AG10803 (cell line): ENCODE measurements at regions not wholly inside any gene's neighbourhood (a gene's known extent, or its start where the extent isn't known, plus 50 kb on each side); places are given as distances from the start of the nearest gene placed in this dataset.

ENCODE experiments used
- DNase-seq: peaks from one replicate; pipeline ENCODE4 v3.0.0; 2010; ENCODE audit warnings: low read depth
- H3K4me3 ChIP-seq: 2 replicates; pipeline ENCODE4 v1.5.1; 2011; ENCODE audit warnings: mild to moderate bottlenecking, low read length, control low read depth
- CTCF ChIP-seq: conservative IDR thresholded peaks from 2 replicates; pipeline ENCODE4 v1.5.1; 2011; ENCODE audit warnings: mild to moderate bottlenecking, low read length, control low read depth, inconsistent platforms

- no peak for TF ChIP-seq CTCF
- H3K4me3 ChIP-seq: no peak overlapping the region
- no peak for DNase-seq
Observed at GRCh38 chr3:159178209-159178897, 376.5 kb downstream of the MFSD1 start.

GRCh38 chr3:159182961-159183360, 381.1 kb downstream of the MFSD1 start:
- TF ChIP-seq CTCF: no peak

GRCh38 chr3:159185443-159186050, 383.7 kb downstream of the MFSD1 start:
- TF ChIP-seq CTCF: no peak
- H3K4me3 ChIP-seq: no peak overlapping the region
- DNase-seq: no peak

More at GRCh38 chr3:159182961-159183360, 381.1 kb downstream of the MFSD1 start:
- DNase-seq: no peak
- no peak overlapping the region for H3K4me3 ChIP-seq

GRCh38 chr3:159186581-159186980, 384.7 kb downstream of the MFSD1 start:
- no peak for TF ChIP-seq CTCF
- H3K4me3 ChIP-seq: no peak overlapping the region
- no peak for DNase-seq

GRCh38 chr3:159187232-159187631, 385.4 kb downstream of the MFSD1 start:
- no peak for DNase-seq
- no peak overlapping the region for H3K4me3 ChIP-seq
- TF ChIP-seq CTCF: no peak

- TF ChIP-seq CTCF: no peak
- no peak overlapping the region for H3K4me3 ChIP-seq
- DNase-seq: no peak
Observed at GRCh38 chr3:159187706-159188105, 385.9 kb downstream of the MFSD1 start.
